ENCODE measurements at regions not wholly inside any gene's neighbourhood (a gene's known extent, or its start where the extent isn't known, plus 50 kb on each side); places are given as distances from the start of the nearest gene placed in this dataset.
"Not testable (repeated sequence)": the region's sequence is repeated elsewhere in the genome, so short reads cannot be mapped to it uniquely, and the experiment has no call there.

DNA sequence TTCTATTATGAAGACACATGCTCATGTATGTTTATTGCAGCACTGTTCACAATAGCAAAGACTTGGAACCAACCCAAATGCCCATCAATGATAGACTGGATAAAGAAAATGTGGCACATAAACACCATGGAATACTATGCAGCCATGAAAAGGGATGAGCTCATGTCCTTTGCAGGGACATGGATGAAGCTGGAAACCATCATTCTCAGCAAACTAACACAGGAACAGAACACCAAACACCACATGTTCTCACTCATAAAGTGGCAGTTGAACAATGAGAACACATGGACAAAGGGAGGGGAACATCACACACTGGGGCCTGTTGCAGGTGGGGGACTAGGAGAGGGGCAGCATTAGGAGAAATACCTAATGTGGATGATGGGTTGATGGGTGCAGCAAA lies 77.9 kb upstream of the BCHE start:
- not testable (repeated sequence) for H3K36me3 ChIP-seq (ENCODE audit: control insufficient read depth, insufficient read depth, low read length); H3K9ac ChIP-seq (ENCODE audit: low read depth, low read length); H3K4me1 ChIP-seq (ENCODE audit: control insufficient read depth, insufficient read depth, low read length); H3K9me3 ChIP-seq (ENCODE audit: control insufficient read depth, insufficient read depth, low read length); H3K4me3 ChIP-seq (ENCODE audit: low read depth, low read length); H3K27me3 ChIP-seq (ENCODE audit: control insufficient read depth, insufficient read depth, low read length)

DNA sequence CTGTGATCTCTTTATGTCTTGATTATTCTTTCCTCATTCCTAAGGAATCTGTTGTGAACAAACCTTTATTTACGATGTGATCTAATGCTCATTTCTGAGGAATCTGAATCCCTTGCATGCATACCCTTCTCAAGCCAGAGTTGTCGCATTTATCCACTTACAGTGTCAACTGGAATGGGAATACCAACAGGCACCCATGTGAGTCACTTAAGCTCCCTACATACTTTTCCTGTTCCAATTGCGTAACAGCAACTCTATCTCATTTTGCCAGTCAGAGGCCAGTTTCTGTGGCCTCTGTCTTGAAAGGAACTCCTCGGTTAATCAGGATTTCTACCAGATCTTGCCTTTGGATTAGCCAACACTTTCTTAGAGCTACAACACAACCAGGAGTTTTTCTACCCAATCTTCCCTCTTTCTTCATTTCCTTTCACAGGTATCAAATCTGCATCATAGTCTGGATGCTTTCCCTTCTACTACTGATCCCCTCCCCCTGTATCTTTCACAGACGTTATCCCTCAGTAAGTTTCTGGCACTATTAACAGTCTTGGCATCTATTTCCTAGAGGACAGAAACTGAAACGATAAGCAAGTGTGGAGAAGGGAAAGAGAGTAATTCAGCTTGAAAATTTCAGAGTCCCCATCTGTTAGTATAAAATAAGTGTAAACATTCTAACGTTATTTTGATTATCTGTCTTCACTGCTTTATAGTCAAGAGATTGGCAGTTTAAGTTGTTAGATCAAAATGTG lies 66.8 kb upstream of the BCHE start:
- H3K4me1 ChIP-seq (ENCODE audit: control insufficient read depth, insufficient read depth, low read length), result peaks cover 11% of the 10 kb centered on the region
- no peak overlapping the region for H3K9ac ChIP-seq (ENCODE audit: low read depth, low read length)
- no peaks in the 10 kb centered on the region for H3K9me3 ChIP-seq (ENCODE audit: control insufficient read depth, insufficient read depth, low read length)
- no peak overlapping the region for H3K4me3 ChIP-seq (ENCODE audit: low read depth, low read length)
- H3K27me3 ChIP-seq (ENCODE audit: control insufficient read depth, insufficient read depth, low read length), result no peaks in the 10 kb centered on the region
- H3K36me3 ChIP-seq (ENCODE audit: control insufficient read depth, insufficient read depth, low read length), result no peaks in the 10 kb centered on the region

DNA sequence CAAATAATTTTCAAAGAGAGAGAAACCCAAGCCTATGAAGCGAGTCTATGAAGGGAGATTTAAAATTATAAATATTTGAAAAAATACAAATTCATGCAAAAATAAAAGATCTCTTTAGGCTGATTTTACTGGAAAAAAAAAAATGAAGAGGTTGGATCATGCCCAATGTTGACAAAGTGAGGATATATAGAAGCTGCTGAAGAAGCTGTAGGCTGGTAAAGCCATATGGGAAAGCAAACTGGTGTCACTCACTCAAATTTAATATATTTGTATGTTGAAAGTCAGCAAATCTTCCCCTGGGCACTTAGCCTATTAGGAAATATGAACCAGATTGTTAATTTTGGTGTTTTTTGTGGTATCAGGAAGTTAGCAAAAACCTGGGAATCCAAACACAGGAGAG lies 61.8 kb upstream of the BCHE start:
- no peak overlapping the region for H3K9ac ChIP-seq (ENCODE audit: low read depth, low read length)
- no peak overlapping the region for H3K4me3 ChIP-seq (ENCODE audit: low read depth, low read length)
- H3K9me3 ChIP-seq (ENCODE audit: control insufficient read depth, insufficient read depth, low read length), result no peaks in the 10 kb centered on the region
- no peaks in the 10 kb centered on the region for H3K36me3 ChIP-seq (ENCODE audit: control insufficient read depth, insufficient read depth, low read length)
- no peaks in the 10 kb centered on the region for H3K4me1 ChIP-seq (ENCODE audit: control insufficient read depth, insufficient read depth, low read length)
- no peaks in the 10 kb centered on the region for H3K27me3 ChIP-seq (ENCODE audit: control insufficient read depth, insufficient read depth, low read length)

- no peaks in the 10 kb centered on the region for H3K27me3 ChIP-seq (ENCODE audit: control insufficient read depth, insufficient read depth, low read length)
- H3K9me3 ChIP-seq (ENCODE audit: control insufficient read depth, insufficient read depth, low read length), result no peaks in the 10 kb centered on the region
- H3K4me3 ChIP-seq (ENCODE audit: low read depth, low read length), result no peak overlapping the region
- H3K36me3 ChIP-seq (ENCODE audit: control insufficient read depth, insufficient read depth, low read length), result no peaks in the 10 kb centered on the region
- H3K4me1 ChIP-seq (ENCODE audit: control insufficient read depth, insufficient read depth, low read length), result no peaks in the 10 kb centered on the region
- H3K9ac ChIP-seq (ENCODE audit: low read depth, low read length), result no peak overlapping the region
Measured at GRCh38 chr3:165897137-165897536, 59.9 kb upstream of the BCHE start.

- Histone ChIP-seq H3K27me3 (ENCODE audit: control insufficient read depth, insufficient read depth, low read length) (no peaks in the 10 kb centered on the region), H3K36me3 (ENCODE audit: control insufficient read depth, insufficient read depth, low read length) (no peaks in the 10 kb centered on the region), H3K9me3 (ENCODE audit: control insufficient read depth, insufficient read depth, low read length) (no peaks in the 10 kb centered on the region), H3K4me1 (ENCODE audit: control insufficient read depth, insufficient read depth, low read length) (no peaks in the 10 kb centered on the region), H3K9ac (ENCODE audit: low read depth, low read length) (no peak overlapping the region), H3K4me3 (ENCODE audit: low read depth, low read length) (no peak overlapping the region)
Measured at GRCh38 chr3:165895919-165896318, 58.7 kb upstream of the BCHE start.

DNA sequence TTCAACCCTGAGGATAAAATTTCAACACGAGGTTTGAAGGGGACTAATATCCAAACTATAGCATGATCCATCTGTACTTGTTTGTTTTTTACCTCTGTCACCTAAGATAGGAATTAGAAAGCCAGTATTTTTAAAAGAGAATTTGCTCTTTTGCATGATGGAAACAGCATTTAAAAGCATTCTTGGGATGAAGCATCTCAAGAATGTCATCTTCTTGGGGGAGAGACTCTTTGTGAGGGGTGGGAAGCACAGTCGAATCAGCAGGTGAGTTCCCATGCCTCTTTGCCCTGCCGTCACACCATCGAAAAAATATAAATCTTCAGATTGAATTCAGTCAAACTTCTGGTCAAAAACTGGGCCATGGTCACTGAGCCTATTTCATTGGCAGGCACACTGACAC lies 55.3 kb upstream of the BCHE start:
- Histone ChIP-seq H3K9me3 (ENCODE audit: control insufficient read depth, insufficient read depth, low read length) (no peaks in the 10 kb centered on the region), H3K36me3 (ENCODE audit: control insufficient read depth, insufficient read depth, low read length) (no peaks in the 10 kb centered on the region), H3K4me1 (ENCODE audit: control insufficient read depth, insufficient read depth, low read length) (no peaks in the 10 kb centered on the region), H3K4me3 (ENCODE audit: low read depth, low read length) (no peak overlapping the region), H3K9ac (ENCODE audit: low read depth, low read length) (no peak overlapping the region), H3K27me3 (ENCODE audit: control insufficient read depth, insufficient read depth, low read length) (no peaks in the 10 kb centered on the region)
